ENCODE measurements at regions not wholly inside any gene's neighbourhood (a gene's known extent, or its start where the extent isn't known, plus 50 kb on each side); places are given as distances from the start of the nearest gene placed in this dataset.

DNA sequence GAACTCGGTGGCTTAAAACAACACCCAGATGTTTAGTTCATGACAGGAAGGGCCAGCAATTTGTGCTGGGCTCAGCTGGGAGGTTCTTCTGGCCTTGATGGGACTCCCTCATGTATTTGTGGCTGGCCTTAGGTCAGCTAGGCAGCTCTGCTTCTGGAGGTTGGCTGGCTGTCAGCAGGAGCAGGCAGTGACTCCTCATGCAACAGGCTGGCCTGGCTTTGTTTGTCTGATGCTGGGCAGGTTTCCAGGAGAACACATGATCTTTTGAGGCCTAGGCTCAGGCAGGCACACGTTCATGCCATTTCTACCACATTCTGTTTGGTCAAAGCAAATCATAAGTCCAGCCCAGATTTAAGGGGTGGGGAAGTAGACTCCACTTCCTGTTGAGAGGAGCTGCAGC, 571.2 kb downstream of the TBC1D22A start:
- TF ChIP-seq POLR2A (IDR thresholded peaks at IDR 0.05) (no peak), EP300 (IDR thresholded peaks at IDR 0.05) (no peak)
- TF ChIP-seq, protein P1, sequence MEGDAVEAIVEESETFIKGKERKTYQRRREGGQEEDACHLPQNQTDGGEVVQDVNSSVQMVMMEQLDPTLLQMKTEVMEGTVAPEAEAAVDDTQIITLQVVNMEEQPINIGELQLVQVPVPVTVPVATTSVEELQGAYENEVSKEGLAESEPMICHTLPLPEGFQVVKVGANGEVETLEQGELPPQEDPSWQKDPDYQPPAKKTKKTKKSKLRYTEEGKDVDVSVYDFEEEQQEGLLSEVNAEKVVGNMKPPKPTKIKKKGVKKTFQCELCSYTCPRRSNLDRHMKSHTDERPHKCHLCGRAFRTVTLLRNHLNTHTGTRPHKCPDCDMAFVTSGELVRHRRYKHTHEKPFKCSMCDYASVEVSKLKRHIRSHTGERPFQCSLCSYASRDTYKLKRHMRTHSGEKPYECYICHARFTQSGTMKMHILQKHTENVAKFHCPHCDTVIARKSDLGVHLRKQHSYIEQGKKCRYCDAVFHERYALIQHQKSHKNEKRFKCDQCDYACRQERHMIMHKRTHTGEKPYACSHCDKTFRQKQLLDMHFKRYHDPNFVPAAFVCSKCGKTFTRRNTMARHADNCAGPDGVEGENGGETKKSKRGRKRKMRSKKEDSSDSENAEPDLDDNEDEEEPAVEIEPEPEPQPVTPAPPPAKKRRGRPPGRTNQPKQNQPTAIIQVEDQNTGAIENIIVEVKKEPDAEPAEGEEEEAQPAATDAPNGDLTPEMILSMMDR (IDR thresholded peaks at IDR 0.05), result no peak
